ENCODE measurements at regions not wholly inside any gene's neighbourhood (a gene's known extent, or its start where the extent isn't known, plus 50 kb on each side); places are given as distances from the start of the nearest gene placed in this dataset.
"Not testable (repeated sequence)": the region's sequence is repeated elsewhere in the genome, so short reads cannot be mapped to it uniquely, and the experiment has no call there.

GRCh38 chr9:20253635-20254034, 368.7 kb downstream of the MLLT3 start:
- H3K9me3 Mint-ChIP-seq: no peaks in the 10 kb centered on the region
- peaks cover 12% of the 10 kb centered on the region for H3K4me1 Mint-ChIP-seq
- DNase-seq (ENCODE audit: low spot score in 2 of 2): no peak
- H3K36me3 Mint-ChIP-seq: no peaks in the 10 kb centered on the region
- H3K4me3 Mint-ChIP-seq: no peak overlapping the region
- ATAC-seq: no peak
- H3K27ac Mint-ChIP-seq: no peak overlapping the region

GRCh38 chr9:20252778-20253177, 369.5 kb downstream of the MLLT3 start:
- ATAC-seq: no peak
- Mint-ChIP-seq H3K9me3 (no peaks in the 10 kb centered on the region), H3K36me3 (no peaks in the 10 kb centered on the region), H3K4me3 (no peak overlapping the region), H3K27ac (no peak overlapping the region), H3K4me1 (peaks cover 12% of the 10 kb centered on the region)
- no peak for DNase-seq (ENCODE audit: low spot score in 2 of 2)

GRCh38 chr9:20250791-20251190, 371.5 kb downstream of the MLLT3 start:
- ATAC-seq (no peak), DNase-seq (ENCODE audit: low spot score in 2 of 2) (no peak)
- H3K9me3 Mint-ChIP-seq: no peaks in the 10 kb centered on the region
- peaks cover 7% of the 10 kb centered on the region for H3K4me1 Mint-ChIP-seq
- no peak overlapping the region for H3K27ac Mint-ChIP-seq
- H3K36me3 Mint-ChIP-seq: no peaks in the 10 kb centered on the region
- no peak overlapping the region for H3K4me3 Mint-ChIP-seq

GRCh38 chr9:20244271-20244670, 378.0 kb downstream of the MLLT3 start:
- Mint-ChIP-seq H3K27ac (no peak overlapping the region), H3K9me3 (no peaks in the 10 kb centered on the region), H3K4me3 (no peak overlapping the region), H3K36me3 (no peaks in the 10 kb centered on the region), H3K4me1 (peaks cover 41% of the 10 kb centered on the region)
- DNase-seq (ENCODE audit: low spot score in 2 of 2) (no peak), ATAC-seq (no peak)

- peaks cover 41% of the 10 kb centered on the region for H3K4me1 Mint-ChIP-seq
- H3K9me3 Mint-ChIP-seq: no peaks in the 10 kb centered on the region
- no peak overlapping the region for H3K4me3 Mint-ChIP-seq
- no peaks in the 10 kb centered on the region for H3K36me3 Mint-ChIP-seq
- H3K27ac Mint-ChIP-seq: no peak overlapping the region
- DNase-seq (ENCODE audit: low spot score in 2 of 2) (no peak), ATAC-seq (no peak)
These were observed 378.5 kb downstream of the MLLT3 start for GRCh38 chr9:20243841-20244240.

- no peaks in the 10 kb centered on the region for H3K9me3 Mint-ChIP-seq
- peak; percentile 79 for ATAC-seq
- H3K4me1 Mint-ChIP-seq: peaks cover 41% of the 10 kb centered on the region
- no peak overlapping the region for H3K27ac Mint-ChIP-seq
- peak overlapping the region; percentile 7 for H3K4me3 Mint-ChIP-seq
- peak in 1 of 2 donors; percentile 65 for DNase-seq (ENCODE audit: low spot score in 2 of 2)
- no peaks in the 10 kb centered on the region for H3K36me3 Mint-ChIP-seq
These were observed 379.6 kb downstream of the MLLT3 start for GRCh38 chr9:20242510-20243189.

- peaks cover 41% of the 10 kb centered on the region for H3K4me1 Mint-ChIP-seq
- no peak overlapping the region for H3K27ac Mint-ChIP-seq
- peak; percentile 61 for ATAC-seq
- no peak overlapping the region for H3K4me3 Mint-ChIP-seq
- peak in 1 of 2 donors; percentile 57 for DNase-seq (ENCODE audit: low spot score in 2 of 2)
- H3K36me3 Mint-ChIP-seq: no peaks in the 10 kb centered on the region
- H3K9me3 Mint-ChIP-seq: no peaks in the 10 kb centered on the region
These were observed 381.8 kb downstream of the MLLT3 start for GRCh38 chr9:20240498-20240897.

- H3K4me1 Mint-ChIP-seq: peaks cover 41% of the 10 kb centered on the region
- H3K27ac Mint-ChIP-seq: no peak overlapping the region
- H3K36me3 Mint-ChIP-seq: no peaks in the 10 kb centered on the region
- H3K9me3 Mint-ChIP-seq: no peaks in the 10 kb centered on the region
- no peak overlapping the region for H3K4me3 Mint-ChIP-seq
- DNase-seq (ENCODE audit: low spot score in 2 of 2): no peak
- ATAC-seq: no peak
These were observed 383.4 kb downstream of the MLLT3 start for GRCh38 chr9:20238921-20239320.

GRCh38 chr9:20237686-20238085, 384.6 kb downstream of the MLLT3 start:
- Mint-ChIP-seq H3K36me3 (no peaks in the 10 kb centered on the region), H3K27ac (no peak overlapping the region), H3K4me3 (no peak overlapping the region), H3K9me3 (no peaks in the 10 kb centered on the region), H3K4me1 (peaks cover 28% of the 10 kb centered on the region)
- DNase-seq (ENCODE audit: low spot score in 2 of 2): no peak
- no peak for ATAC-seq

GRCh38 chr9:20236676-20237075, 385.6 kb downstream of the MLLT3 start:
- no peaks in the 10 kb centered on the region for H3K9me3 Mint-ChIP-seq
- ATAC-seq (no peak), DNase-seq (ENCODE audit: low spot score in 2 of 2) (no peak)
- H3K4me1 Mint-ChIP-seq: peaks cover 18% of the 10 kb centered on the region
- no peak overlapping the region for H3K4me3 Mint-ChIP-seq
- no peaks in the 10 kb centered on the region for H3K36me3 Mint-ChIP-seq
- H3K27ac Mint-ChIP-seq: no peak overlapping the region

- not testable (repeated sequence) for H3K4me1 Mint-ChIP-seq; ATAC-seq; H3K36me3 Mint-ChIP-seq; H3K27ac Mint-ChIP-seq; DNase-seq (ENCODE audit: low spot score in 2 of 2); H3K9me3 Mint-ChIP-seq; H3K4me3 Mint-ChIP-seq
These were observed 387.1 kb downstream of the MLLT3 start for GRCh38 chr9:20235206-20235605.

GRCh38 chr9:20228096-20228495, 394.2 kb downstream of the MLLT3 start:
- H3K4me1 Mint-ChIP-seq: peaks cover 6% of the 10 kb centered on the region
- no peak for ATAC-seq
- DNase-seq (ENCODE audit: low spot score in 2 of 2): no peak
- no peaks in the 10 kb centered on the region for H3K36me3 Mint-ChIP-seq
- H3K4me3 Mint-ChIP-seq: no peak overlapping the region
- no peaks in the 10 kb centered on the region for H3K9me3 Mint-ChIP-seq
- H3K27ac Mint-ChIP-seq: no peak overlapping the region

GRCh38 chr9:20227166-20227874, 395.0 kb downstream of the MLLT3 start:
- H3K9me3 Mint-ChIP-seq: no peaks in the 10 kb centered on the region
- no peak overlapping the region for H3K4me3 Mint-ChIP-seq
- ATAC-seq (no peak), DNase-seq (ENCODE audit: low spot score in 2 of 2) (no peak)
- H3K4me1 Mint-ChIP-seq: peaks cover 6% of the 10 kb centered on the region
- H3K27ac Mint-ChIP-seq: no peak overlapping the region
- no peaks in the 10 kb centered on the region for H3K36me3 Mint-ChIP-seq

GRCh38 chr9:20226345-20226744, 396.0 kb downstream of the MLLT3 start:
- Mint-ChIP-seq H3K4me1 (peaks cover 6% of the 10 kb centered on the region), H3K4me3 (no peak overlapping the region), H3K27ac (no peak overlapping the region), H3K36me3 (no peaks in the 10 kb centered on the region), H3K9me3 (no peaks in the 10 kb centered on the region)
- DNase-seq (ENCODE audit: low spot score in 2 of 2): no peak
- peak; percentile 28 for ATAC-seq

GRCh38 chr9:20225826-20226225, 396.5 kb downstream of the MLLT3 start:
- Mint-ChIP-seq H3K4me1 (peaks cover 6% of the 10 kb centered on the region), H3K36me3 (no peaks in the 10 kb centered on the region), H3K27ac (no peak overlapping the region), H3K9me3 (no peaks in the 10 kb centered on the region), H3K4me3 (no peak overlapping the region)
- no peak for DNase-seq (ENCODE audit: low spot score in 2 of 2)
- ATAC-seq: no peak

GRCh38 chr9:20224756-20225155, 397.5 kb downstream of the MLLT3 start:
- DNase-seq (ENCODE audit: low spot score in 2 of 2) (no peak), ATAC-seq (no peak)
- Mint-ChIP-seq H3K9me3 (no peaks in the 10 kb centered on the region), H3K4me1 (peaks cover 6% of the 10 kb centered on the region), H3K27ac (no peak overlapping the region), H3K36me3 (no peaks in the 10 kb centered on the region), H3K4me3 (no peak overlapping the region)

Data from stimulated activated effector memory CD8-positive, alpha-beta T cell treated with anti-CD3 and anti-CD28 coated beads, Interleukin-12 subunit alpha, Interleukin-12 subunit beta, amount 100 ng/mL, for 72 hours (primary cell).